SK-N-SH (cell line): ENCODE measurements at regions not wholly inside any gene's neighbourhood (a gene's known extent, or its start where the extent isn't known, plus 50 kb on each side); places are given as distances from the start of the nearest gene placed in this dataset.

Source experiments
- CTCF ChIA-PET: fragments of 300-600, 350-600 bp; formaldehyde crosslinking; extraction: SDS; loops from one replicate; lab custom pipeline; 2021; lab: Yijun Ruan, JAX
- POLR2A ChIA-PET: fragments of 350-600 bp; sonication (Branson Sonifier 250); formaldehyde crosslinking; extraction: SDS; loops from one replicate; lab custom pipeline; 2020; ENCODE audit warnings: antibody characterized with exemption, inconsistent platforms; lab: Yijun Ruan, JAX
- DNase-seq: peaks from one replicate; pipeline ENCODE4 v3.0.0; 2012
- H2AFZ ChIP-seq: fragments of 200-600 bp; sonication (generic); 2 replicates; pipeline ENCODE4 v1.8.1; 2016; ENCODE audit warnings: antibody characterized with exemption, mild to moderate bottlenecking, low read depth
- H3F3A ChIP-seq: fragments of 200-600 bp; sonication (generic); replicated peaks from 2 replicates; pipeline ENCODE3; 2016; ENCODE audit warnings: antibody characterized with exemption, mild to moderate bottlenecking; ENCODE audit not compliant: insufficient read depth
- H3K27ac ChIP-seq, 2 experiments: fragments of 200-500 bp in 1 of 2; fragments of 200-600 bp in 1 of 2; sonication (Bioruptor generic) in 1 of 2; sonication (generic), shearing (Covaris generic) in 1 of 2; 2 replicates each; pipeline versions ENCODE4 v1.5.1 to v1.6.1; 2014 to 2016; ENCODE audit warnings: low read depth in 2 of 2, inconsistent platforms in 1 of 2, low read length in 1 of 2, mild to moderate bottlenecking in 1 of 2, mixed read lengths in 1 of 2
- H3K27me3 ChIP-seq: fragments of 200-600 bp; sonication (generic), shearing (Covaris generic); 2 replicates; pipeline ENCODE4 v1.6.1; 2016; ENCODE audit warnings: mixed run types; ENCODE audit not compliant: insufficient read depth
- H3K36me3 ChIP-seq, 2 experiments: fragments of 200-500 bp in 1 of 2; fragments of 200-600 bp in 1 of 2; sonication (Bioruptor generic) in 1 of 2; sonication (generic) in 1 of 2; replicated peaks in 1 of 2; 2 replicates each; pipeline versions ENCODE3 to v1.5.1; 2014 to 2016; ENCODE audit warnings: low read length in 1 of 2, mild to moderate bottlenecking in 1 of 2; ENCODE audit not compliant: insufficient read depth in 2 of 2, control insufficient read depth in 1 of 2
- H3K4me1 ChIP-seq, 2 experiments: fragments of 200-500 bp in 1 of 2; fragments of 200-600 bp in 1 of 2; sonication (Bioruptor generic) in 1 of 2; sonication (generic), shearing (Covaris generic) in 1 of 2; 2 replicates each; pipeline versions ENCODE4 v1.5.1 to v1.6.1; 2014 to 2016; ENCODE audit warnings: low read depth in 1 of 2, low read length in 1 of 2, mixed run types in 1 of 2; ENCODE audit not compliant: insufficient read depth in 2 of 2, control insufficient read depth in 1 of 2
- H3K4me2 ChIP-seq: fragments of 200-600 bp; sonication (generic), shearing (Covaris generic); 2 replicates; pipeline ENCODE4 v1.6.1; 2017; ENCODE audit warnings: mixed run types
- H3K4me3 ChIP-seq, 2 experiments: fragments of 200-500 bp in 1 of 2; fragments of 200-600 bp in 1 of 2; sonication (Bioruptor generic) in 1 of 2; sonication (generic), shearing (Covaris generic) in 1 of 2; 2 replicates each; pipeline versions ENCODE4 v1.5.1 to v1.8.1; 2014 to 2016; ENCODE audit warnings: low read depth in 2 of 2, inconsistent platforms in 1 of 2, low read length in 1 of 2, mild to moderate bottlenecking in 1 of 2, mixed read lengths in 1 of 2, moderate library complexity in 1 of 2
- H3K79me2 ChIP-seq: fragments of 200-600 bp; sonication (generic); 2 replicates; pipeline ENCODE4 v1.8.1; 2017; ENCODE audit warnings: mild to moderate bottlenecking; ENCODE audit not compliant: insufficient read depth
- H3K9ac ChIP-seq: fragments of 200-600 bp; sonication (generic); 2 replicates; pipeline ENCODE4 v1.6.1; 2017; ENCODE audit warnings: mixed run types
- H3K9me2 ChIP-seq: fragments of 200-600 bp; sonication (generic); 2 replicates; pipeline ENCODE4 v1.6.1; 2017; ENCODE audit warnings: mixed run types
- H3K9me3 ChIP-seq: fragments of 200-600 bp; sonication (generic); 2 replicates; pipeline ENCODE4 v1.6.1; 2017; ENCODE audit warnings: mixed run types, mild to moderate bottlenecking, moderate library complexity
- H4K20me1 ChIP-seq: fragments of 200-600 bp; sonication (generic); 2 replicates; pipeline ENCODE4 v1.6.1; 2017; ENCODE audit warnings: mild to moderate bottlenecking, mixed run types; ENCODE audit not compliant: insufficient read depth
- CHD2 ChIP-seq: fragments of 150-350 bp; IDR thresholded peaks from 2 replicates; pipeline ENCODE4 v1.6.1; 2018; ENCODE audit warnings: low read length; ENCODE audit not compliant: partially characterized antibody
- EP300 ChIP-seq, 2 experiments: IDR thresholded peaks; 2 replicates each; pipeline versions ENCODE4 v1.4.0 to v1.6.1; 2012; ENCODE audit warnings: borderline replicate concordance in 1 of 2, low read depth in 1 of 2, low read length in 1 of 2
- FOXJ3 ChIP-seq: sonication (generic); formaldehyde crosslinking; IDR thresholded peaks from 2 replicates; pipeline ENCODE4 v1.5.1; 2020; ENCODE audit warnings: mild to moderate bottlenecking, missing genetic modification reagents
- GABPA ChIP-seq: IDR thresholded peaks from 2 replicates; pipeline ENCODE4 v1.4.0; 2012; ENCODE audit warnings: low read depth, mild to moderate bottlenecking
- GATA2 ChIP-seq: sonication (generic); formaldehyde crosslinking; IDR thresholded peaks from 2 replicates; pipeline ENCODE4 v1.5.0; 2020; ENCODE audit warnings: mild to moderate bottlenecking, missing genetic modification reagents
- JUND ChIP-seq: IDR thresholded peaks from 2 replicates; pipeline ENCODE4 v1.4.0; 2012
- MEF2A ChIP-seq: IDR thresholded peaks from 2 replicates; pipeline ENCODE4 v1.4.0; 2012; ENCODE audit warnings: low read depth, borderline replicate concordance
- MXI1 ChIP-seq: IDR thresholded peaks from 2 replicates; pipeline ENCODE4 v1.6.1; 2012; ENCODE audit warnings: mild to moderate bottlenecking, low read depth, low read length, improper control_type of control experiment
- RXRA ChIP-seq: IDR thresholded peaks from 2 replicates; pipeline ENCODE4 v1.4.0; 2012; ENCODE audit warnings: low read depth, mild to moderate bottlenecking, borderline replicate concordance
- TEAD4 ChIP-seq: IDR thresholded peaks from 2 replicates; pipeline ENCODE4 v1.4.0; 2012; ENCODE audit warnings: mild to moderate bottlenecking, borderline replicate concordance; ENCODE audit not compliant: insufficient read depth
- USF1 ChIP-seq: IDR thresholded peaks from 2 replicates; pipeline ENCODE4 v1.4.0; 2012; ENCODE audit warnings: low read depth, borderline replicate concordance
- USF2 ChIP-seq: fragments of 150-350 bp; IDR thresholded peaks from 2 replicates; pipeline ENCODE4 v1.6.1; 2017; ENCODE audit warnings: antibody characterized with exemption, low read length, low read depth, borderline replicate concordance
- WGBS: methylation state at CpG from one replicate; pipeline ENCODE4 v1.1.6; 2017; ENCODE audit warnings: low lambda C conversion rate; 5-methylcytosine and 5-hydroxymethylcytosine counted together

DNA sequence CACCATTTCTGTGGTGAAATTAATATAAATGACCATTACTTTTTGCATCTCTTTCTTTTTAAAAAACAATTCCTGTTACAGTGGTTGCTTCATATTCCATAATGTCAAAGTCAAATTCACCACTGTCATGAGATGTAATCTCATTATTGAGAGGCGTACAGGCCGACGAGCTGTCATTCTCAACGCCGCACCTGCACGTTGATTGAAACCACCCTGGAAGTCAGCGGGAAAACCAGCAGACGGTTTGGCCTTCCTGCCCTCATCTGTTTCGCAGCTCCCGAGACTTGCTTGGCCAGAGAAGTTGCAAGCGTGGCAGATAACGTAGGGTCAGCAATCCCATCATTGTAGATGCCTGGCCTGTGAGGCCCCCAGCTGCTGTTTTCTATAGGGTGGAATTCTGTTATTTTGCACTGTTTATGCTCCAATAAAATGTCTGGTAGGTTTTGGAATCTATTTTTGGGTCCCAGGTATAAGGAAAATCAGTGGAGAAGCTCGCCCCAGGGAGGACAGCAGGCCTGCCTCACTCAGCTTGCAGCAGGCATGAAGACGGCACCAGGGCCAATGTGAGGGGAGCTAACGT, 153.4 kb downstream of the SOX1 start:
- Histone ChIP-seq H2AFZ (no peak overlapping the region), H3K36me3 (no peaks in the 10 kb centered on the region), H3K4me2 (no peak overlapping the region), H3K79me2 (no peaks in the 10 kb centered on the region), H3F3A (no peaks in the 10 kb centered on the region), H3K9me2 (no peaks in the 10 kb centered on the region), H3K4me3 (no peak overlapping the region), H3K27me3 (peaks cover 53% of the 10 kb centered on the region), H3K27ac (no peak overlapping the region), H4K20me1 (no peaks in the 10 kb centered on the region), H3K9ac (no peak overlapping the region), H3K4me1 (no peaks in the 10 kb centered on the region), H3K9me3 (no peaks in the 10 kb centered on the region)
- 11% methylated on average over 15 of the region's 15 CpGs for WGBS
- no peak for DNase-seq
- CTCF ChIA-PET, result no interaction called here
- TF ChIP-seq MEF2A, result no peak
- no peak for TF ChIP-seq JUND
- no peak for TF ChIP-seq TEAD4
- TF ChIP-seq FOXJ3 (CRISPR knock-in tag), result no peak
- no peak for TF ChIP-seq EP300 (IDR thresholded peaks at IDR 0.05; ENCODE audit: borderline replicate concordance in 1 of 2, low read depth in 1 of 2, low read length in 1 of 2)
- TF ChIP-seq CHD2, result no peak
- no peak for TF ChIP-seq GABPA
- no peak for TF ChIP-seq RXRA
- no peak for TF ChIP-seq MXI1
- TF ChIP-seq USF1, result no peak
- no peak for TF ChIP-seq GATA2 (CRISPR knock-in tag)
- POLR2A ChIA-PET, result no interaction called here

GRCh38 chr13:112220925-112221324, 154.0 kb downstream of the SOX1 start:
- no peaks in the 10 kb centered on the region for H3F3A ChIP-seq
- TF ChIP-seq USF2 (no peak), JUND (no peak)
- TF ChIP-seq, all 33 proteins: peak for 0
- Histone ChIP-seq H3K4me2 (no peak overlapping the region), H3K9me2 (no peaks in the 10 kb centered on the region), H2AFZ (no peak overlapping the region), H3K4me1 (no peaks in the 10 kb centered on the region), H3K4me3 (no peak overlapping the region), H3K9me3 (no peaks in the 10 kb centered on the region), H4K20me1 (no peaks in the 10 kb centered on the region), H3K27me3 (peaks cover 49% of the 10 kb centered on the region), H3K9ac (no peak overlapping the region), H3K79me2 (no peaks in the 10 kb centered on the region), H3K27ac (no peak overlapping the region), H3K36me3 (no peaks in the 10 kb centered on the region)
- WGBS, result 41% methylated on average over 14 of the region's 15 CpGs
- POLR2A ChIA-PET, result no interaction called here
- DNase-seq, result no peak
- CTCF ChIA-PET, result no interaction called here
